KMS-11 (cell line): ENCODE measurements at regions not wholly inside any gene's neighbourhood (a gene's known extent, or its start where the extent isn't known, plus 50 kb on each side); places are given as distances from the start of the nearest gene placed in this dataset.

Experiments
- H2AFZ ChIP-seq: fragments of 200-600 bp; sonication (generic); 2 replicates; pipeline ENCODE4 v1.6.1; 2016; ENCODE audit warnings: antibody characterized with exemption, mixed run types, low read depth
- H3K27ac ChIP-seq: fragments of 200-600 bp; sonication (generic); 2 replicates; pipeline ENCODE4 v1.6.1; 2016; ENCODE audit warnings: mild to moderate bottlenecking, mixed run types
- H3K27me3 ChIP-seq: fragments of 200-600 bp; sonication (generic); 2 replicates; pipeline ENCODE4 v1.6.1; 2017; ENCODE audit warnings: mild to moderate bottlenecking, low read depth, mixed run types, moderate library complexity; ENCODE audit not compliant: insufficient read depth
- H3K36me3 ChIP-seq: fragments of 200-600 bp; sonication (generic); 2 replicates; pipeline ENCODE4 v1.6.1; 2017; ENCODE audit warnings: mild to moderate bottlenecking, mixed run types; ENCODE audit not compliant: insufficient read depth
- H3K4me1 ChIP-seq: fragments of 200-600 bp; sonication (generic); 2 replicates; pipeline ENCODE4 v1.6.1; 2016; ENCODE audit warnings: mild to moderate bottlenecking, low read depth, mixed run types; ENCODE audit not compliant: poor library complexity, severe bottlenecking
- H3K4me2 ChIP-seq: fragments of 200-600 bp; sonication (generic); 2 replicates; pipeline ENCODE4 v1.7.0; 2016; ENCODE audit warnings: mild to moderate bottlenecking, mixed run types
- H3K4me3 ChIP-seq: fragments of 200-600 bp; sonication (generic); IDR thresholded peaks from 2 replicates; pipeline ENCODE4 v1.6.1; 2017; ENCODE audit warnings: low read depth, low read length, mixed read lengths; ENCODE audit not compliant: insufficient read depth
- H3K79me2 ChIP-seq: fragments of 200-600 bp; sonication (generic); 2 replicates; pipeline ENCODE4 v1.6.1; 2016; ENCODE audit warnings: low read depth, mixed run types; ENCODE audit not compliant: insufficient read depth
- H3K9ac ChIP-seq: fragments of 200-600 bp; sonication (generic); 2 replicates; pipeline ENCODE4 v1.6.1; 2016; ENCODE audit warnings: mild to moderate bottlenecking, mixed run types
- H4K20me1 ChIP-seq: fragments of 200-600 bp; sonication (generic); 2 replicates; pipeline ENCODE4 v1.6.1; 2016; ENCODE audit warnings: mild to moderate bottlenecking, mixed run types; ENCODE audit not compliant: insufficient read depth
- TF ChIP-seq, protein P1 (sequence below): fragments of 200-600 bp; sonication (generic); conservative IDR thresholded peaks from 2 replicates; pipeline ENCODE4 v1.6.1; 2017; ENCODE audit warnings: low read depth, mild to moderate bottlenecking, antibody characterized with exemption, low read length, moderate library complexity, mixed read lengths

DNA sequence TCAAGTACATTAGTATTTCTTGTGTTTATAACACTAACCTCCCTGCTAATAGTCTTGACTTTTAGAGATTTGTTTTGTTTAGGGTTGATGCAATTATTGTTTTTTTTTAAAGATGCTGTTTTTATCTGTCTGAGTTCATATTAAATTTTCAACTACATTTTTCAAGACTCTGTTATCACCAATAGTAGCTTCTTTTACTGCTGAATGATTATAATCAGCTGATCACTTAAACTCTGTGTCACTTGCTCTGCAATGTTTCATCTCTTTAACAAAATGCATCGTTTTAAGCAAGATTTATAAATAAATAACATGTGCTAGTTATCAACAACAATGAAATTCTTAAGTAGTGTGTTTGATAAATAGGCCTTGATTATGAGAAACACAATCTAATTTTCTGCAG lies 920.9 kb upstream of the PCDH20 start:
- Histone ChIP-seq H3K79me2 (no peaks in the 10 kb centered on the region), H3K36me3 (no peaks in the 10 kb centered on the region), H4K20me1 (no peaks in the 10 kb centered on the region), H3K4me2 (no peak overlapping the region), H3K27me3 (no peaks in the 10 kb centered on the region), H3K4me3 (no peak overlapping the region), H3K27ac (no peak overlapping the region), H3K4me1 (no peaks in the 10 kb centered on the region), H3K9ac (no peak overlapping the region), H2AFZ (no peak overlapping the region)
- TF ChIP-seq, protein P1, sequence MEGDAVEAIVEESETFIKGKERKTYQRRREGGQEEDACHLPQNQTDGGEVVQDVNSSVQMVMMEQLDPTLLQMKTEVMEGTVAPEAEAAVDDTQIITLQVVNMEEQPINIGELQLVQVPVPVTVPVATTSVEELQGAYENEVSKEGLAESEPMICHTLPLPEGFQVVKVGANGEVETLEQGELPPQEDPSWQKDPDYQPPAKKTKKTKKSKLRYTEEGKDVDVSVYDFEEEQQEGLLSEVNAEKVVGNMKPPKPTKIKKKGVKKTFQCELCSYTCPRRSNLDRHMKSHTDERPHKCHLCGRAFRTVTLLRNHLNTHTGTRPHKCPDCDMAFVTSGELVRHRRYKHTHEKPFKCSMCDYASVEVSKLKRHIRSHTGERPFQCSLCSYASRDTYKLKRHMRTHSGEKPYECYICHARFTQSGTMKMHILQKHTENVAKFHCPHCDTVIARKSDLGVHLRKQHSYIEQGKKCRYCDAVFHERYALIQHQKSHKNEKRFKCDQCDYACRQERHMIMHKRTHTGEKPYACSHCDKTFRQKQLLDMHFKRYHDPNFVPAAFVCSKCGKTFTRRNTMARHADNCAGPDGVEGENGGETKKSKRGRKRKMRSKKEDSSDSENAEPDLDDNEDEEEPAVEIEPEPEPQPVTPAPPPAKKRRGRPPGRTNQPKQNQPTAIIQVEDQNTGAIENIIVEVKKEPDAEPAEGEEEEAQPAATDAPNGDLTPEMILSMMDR, result no peak

- H4K20me1 ChIP-seq, result no peaks in the 10 kb centered on the region
- no peak overlapping the region for H3K27ac ChIP-seq
- H3K27me3 ChIP-seq, result no peaks in the 10 kb centered on the region
- H3K4me3 ChIP-seq, result no peak overlapping the region
- H2AFZ ChIP-seq, result no peak overlapping the region
- H3K79me2 ChIP-seq, result no peaks in the 10 kb centered on the region
- TF ChIP-seq, protein P1, result no peak
- no peak overlapping the region for H3K9ac ChIP-seq
- no peaks in the 10 kb centered on the region for H3K36me3 ChIP-seq
- no peaks in the 10 kb centered on the region for H3K4me1 ChIP-seq
- no peak overlapping the region for H3K4me2 ChIP-seq
Measured at GRCh38 chr13:62333466-62333865, 917.8 kb upstream of the PCDH20 start.

GRCh38 chr13:62331384-62331783 lies 915.7 kb upstream of the PCDH20 start:
- Histone ChIP-seq H3K27ac (no peak overlapping the region), H3K9ac (no peak overlapping the region), H2AFZ (no peak overlapping the region), H3K79me2 (no peaks in the 10 kb centered on the region), H3K4me1 (no peaks in the 10 kb centered on the region), H3K36me3 (no peaks in the 10 kb centered on the region), H3K4me2 (no peak overlapping the region), H4K20me1 (no peaks in the 10 kb centered on the region), H3K4me3 (no peak overlapping the region), H3K27me3 (no peaks in the 10 kb centered on the region)
- TF ChIP-seq, protein P1, result no peak

- TF ChIP-seq, protein P1, result no peak
- Histone ChIP-seq H2AFZ (no peak overlapping the region), H3K4me2 (no peak overlapping the region), H3K4me3 (no peak overlapping the region), H3K79me2 (no peaks in the 10 kb centered on the region), H4K20me1 (no peaks in the 10 kb centered on the region), H3K9ac (no peak overlapping the region), H3K4me1 (no peaks in the 10 kb centered on the region), H3K27me3 (no peaks in the 10 kb centered on the region), H3K36me3 (no peaks in the 10 kb centered on the region), H3K27ac (no peak overlapping the region)
Measured at GRCh38 chr13:62327367-62327766, 911.7 kb upstream of the PCDH20 start.
